Gastrocnemius medialis (tissue), 4 donors: ENCODE measurements at regions not wholly inside any gene's neighbourhood (a gene's known extent, or its start where the extent isn't known, plus 50 kb on each side); places are given as distances from the start of the nearest gene placed in this dataset.

Experiments
- ATAC-seq, 2 donors: fragments of 150-250 bp; one replicate each; pipeline ENCODE4 v1.9.1; 2016
- DNase-seq, 2 donors: peaks; one replicate each; pipeline ENCODE4 v3.0.0-alpha.2; 2019
- H3K27ac ChIP-seq, 4 donors: fragments of 200-600 bp; sonication (generic); 1 replicate in 1 of 4; 2 replicates in 3 of 4; pipeline ENCODE4 v1.5.1; 2016 to 2018; ENCODE audit warnings: mild to moderate bottlenecking in 2 of 4, moderate library complexity in 1 of 4
- H3K27me3 ChIP-seq, 3 donors: fragments of 200-600 bp; sonication (generic) in 2 of 3; 1 replicate in 1 of 3; 2 replicates in 2 of 3; pipeline versions ENCODE4 v1.5.1 to v1.6.0; 2016 to 2019; ENCODE audit warnings: mild to moderate bottlenecking in 1 of 3, moderate library complexity in 1 of 3
- H3K36me3 ChIP-seq, 2 donors: fragments of 200-600 bp; sonication (generic) in 1 of 2; one replicate each; pipeline ENCODE4 v1.5.1; 2017 to 2018
- H3K4me1 ChIP-seq, 2 donors: fragments of 200-600 bp; sonication (generic) in 1 of 2; one replicate each; pipeline ENCODE4 v1.5.1; 2016 to 2017; ENCODE audit warnings: mild to moderate bottlenecking in 2 of 2
- H3K4me3 ChIP-seq, 4 donors: fragments of 200-600 bp; sonication (generic) in 3 of 4; 1 replicate in 1 of 4; 2 replicates in 3 of 4; pipeline ENCODE4 v1.5.1; 2016 to 2019; ENCODE audit warnings: mild to moderate bottlenecking in 2 of 4
- H3K9me3 ChIP-seq, 3 donors: fragments of 200-600 bp; sonication (generic) in 2 of 3; 1 replicate in 1 of 3; 2 replicates in 2 of 3; pipeline ENCODE4 v1.5.1; 2016 to 2019
- POLR2A ChIP-seq, 2 donors: fragments of 450-650 bp; IDR thresholded peaks; one replicate each; pipeline ENCODE4 v1.6.1; 2017; ENCODE audit warnings: antibody characterized with exemption in 2 of 2, mild to moderate bottlenecking in 2 of 2, moderate library complexity in 2 of 2
- in situ Hi-C, 4 donors: fragments of 200-750 bp; cut with MboI; loops; one replicate each; pipeline versions ENCODE4 v1.15.0 to v1.8.0; 2017; ENCODE audit warnings: low sequenced_read_pairs in 4 of 4
- intact Hi-C: fragments of 100-400 bp; cut with DNase I; formaldehyde crosslinking; loops from one replicate; pipeline ENCODE4 v1.15.1; 2023; ENCODE audit warnings: low total_unique reads
- TF ChIP-seq, protein P1 (sequence below), 5 experiments: fragments of 450-650 bp in 3 of 5; fragments of 200-600 bp in 2 of 5; sonication (generic) in 2 of 5; IDR thresholded peaks in 4 of 5; conservative IDR thresholded peaks in 1 of 5; 1 replicate in 4 of 5; 2 replicates in 1 of 5; pipeline ENCODE4 v1.5.1; 2016 to 2019; ENCODE audit warnings: antibody characterized with exemption in 5 of 5, mild to moderate bottlenecking in 3 of 5, moderate library complexity in 3 of 5

DNA sequence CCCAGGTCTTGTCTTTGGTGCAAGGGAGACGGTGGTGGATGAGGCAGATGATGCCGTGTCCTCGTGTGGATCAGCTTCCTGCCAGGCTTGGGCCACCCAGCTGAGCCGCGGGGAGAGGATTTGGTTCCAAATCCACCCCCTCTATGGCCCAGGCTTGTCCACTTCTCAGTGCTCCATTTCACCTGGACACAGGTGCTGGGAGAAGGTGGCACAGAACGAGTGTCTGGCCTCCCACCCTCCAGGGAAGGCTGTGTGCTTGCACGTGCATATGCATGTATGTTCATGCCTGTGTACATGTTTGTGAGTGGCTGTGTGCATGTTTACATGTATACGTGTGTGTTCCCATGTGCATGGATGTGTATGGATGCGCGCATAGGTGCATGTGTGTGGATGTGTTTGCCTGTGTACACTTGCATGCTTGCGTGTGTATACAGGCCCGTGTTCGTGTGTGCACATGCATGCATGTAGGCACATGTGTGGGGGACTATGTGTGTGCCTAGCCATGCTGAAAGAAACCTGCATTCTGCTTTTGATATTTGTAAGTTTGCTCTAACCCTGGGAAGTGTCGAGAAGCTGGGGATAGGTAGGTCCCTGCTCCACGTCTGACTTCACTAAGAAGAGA is 196.3 kb downstream of the IRF8 start:
- TF ChIP-seq, protein P1, sequence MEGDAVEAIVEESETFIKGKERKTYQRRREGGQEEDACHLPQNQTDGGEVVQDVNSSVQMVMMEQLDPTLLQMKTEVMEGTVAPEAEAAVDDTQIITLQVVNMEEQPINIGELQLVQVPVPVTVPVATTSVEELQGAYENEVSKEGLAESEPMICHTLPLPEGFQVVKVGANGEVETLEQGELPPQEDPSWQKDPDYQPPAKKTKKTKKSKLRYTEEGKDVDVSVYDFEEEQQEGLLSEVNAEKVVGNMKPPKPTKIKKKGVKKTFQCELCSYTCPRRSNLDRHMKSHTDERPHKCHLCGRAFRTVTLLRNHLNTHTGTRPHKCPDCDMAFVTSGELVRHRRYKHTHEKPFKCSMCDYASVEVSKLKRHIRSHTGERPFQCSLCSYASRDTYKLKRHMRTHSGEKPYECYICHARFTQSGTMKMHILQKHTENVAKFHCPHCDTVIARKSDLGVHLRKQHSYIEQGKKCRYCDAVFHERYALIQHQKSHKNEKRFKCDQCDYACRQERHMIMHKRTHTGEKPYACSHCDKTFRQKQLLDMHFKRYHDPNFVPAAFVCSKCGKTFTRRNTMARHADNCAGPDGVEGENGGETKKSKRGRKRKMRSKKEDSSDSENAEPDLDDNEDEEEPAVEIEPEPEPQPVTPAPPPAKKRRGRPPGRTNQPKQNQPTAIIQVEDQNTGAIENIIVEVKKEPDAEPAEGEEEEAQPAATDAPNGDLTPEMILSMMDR (IDR thresholded peaks at IDR 0.05 in 4 of 5, conservative IDR thresholded peaks at IDR 0.05 in 1 of 5) = no peak
- TF ChIP-seq POLR2A (IDR thresholded peaks at IDR 0.05) = no peak
- in situ Hi-C loops = no loop called here

GRCh38 chr16:86095906-86096485 is 197.0 kb downstream of the IRF8 start:
- in situ Hi-C loops (no loop called here), intact Hi-C loops (no loop called here)
- H3K4me3 ChIP-seq = no peak overlapping the region
- DNase-seq (no peak), ATAC-seq (no peak)
- no peaks in the 10 kb centered on the region for H3K4me1 ChIP-seq
- no peaks in the 10 kb centered on the region for H3K9me3 ChIP-seq
- no peak overlapping the region for H3K27ac ChIP-seq
- no peak for TF ChIP-seq POLR2A (IDR thresholded peaks at IDR 0.05)
- TF ChIP-seq, protein P1 (IDR thresholded peaks at IDR 0.05 in 4 of 5, conservative IDR thresholded peaks at IDR 0.05 in 1 of 5) = no peak
- H3K36me3 ChIP-seq = no peaks in the 10 kb centered on the region
- H3K27me3 ChIP-seq = peaks cover 5 to 23% (median 16%) of the 10 kb centered on the region in 3 donors

More for the DNA sequence above, 196.3 kb downstream of the IRF8 start:
- intact Hi-C loops = no loop called here
- no peaks in the 10 kb centered on the region for H3K4me1 ChIP-seq
- DNase-seq = no peak
- H3K36me3 ChIP-seq = no peaks in the 10 kb centered on the region
- no peak for ATAC-seq
- no peak overlapping the region for H3K4me3 ChIP-seq
- no peak overlapping the region for H3K27ac ChIP-seq
- H3K27me3 ChIP-seq = peaks cover 0 to 17% (median 9%) of the 10 kb centered on the region in 3 donors
- H3K9me3 ChIP-seq = no peaks in the 10 kb centered on the region

- no peak overlapping the region for H3K4me3 ChIP-seq
- intact Hi-C loops (no loop called here), in situ Hi-C loops (no loop called here)
- no peak for ATAC-seq
- TF ChIP-seq POLR2A (IDR thresholded peaks at IDR 0.05) = no peak
- TF ChIP-seq, protein P1 (IDR thresholded peaks at IDR 0.05 in 4 of 5, conservative IDR thresholded peaks at IDR 0.05 in 1 of 5) = no peak
- H3K9me3 ChIP-seq = no peaks in the 10 kb centered on the region
- no peaks in the 10 kb centered on the region for H3K36me3 ChIP-seq
- no peaks in the 10 kb centered on the region for H3K4me1 ChIP-seq
- DNase-seq = no peak
- peaks cover 9 to 26% (median 20%) of the 10 kb centered on the region in 3 donors for H3K27me3 ChIP-seq
- no peak overlapping the region for H3K27ac ChIP-seq
Observed at GRCh38 chr16:86096850-86097249, 197.9 kb downstream of the IRF8 start.

GRCh38 chr16:86099326-86099725 is 200.4 kb downstream of the IRF8 start:
- H3K27ac ChIP-seq = no peak overlapping the region
- no peak overlapping the region for H3K4me3 ChIP-seq
- in situ Hi-C loops = no loop called here
- no peaks in the 10 kb centered on the region for H3K36me3 ChIP-seq
- DNase-seq = no peak
- H3K9me3 ChIP-seq = no peaks in the 10 kb centered on the region
- TF ChIP-seq POLR2A (IDR thresholded peaks at IDR 0.05) = no peak
- TF ChIP-seq, protein P1 (IDR thresholded peaks at IDR 0.05 in 4 of 5, conservative IDR thresholded peaks at IDR 0.05 in 1 of 5) = no peak
- H3K4me1 ChIP-seq = no peaks in the 10 kb centered on the region
- peaks cover 9 to 26% (median 20%) of the 10 kb centered on the region in 3 donors for H3K27me3 ChIP-seq
- intact Hi-C loops = no loop called here
- no peak for ATAC-seq
